GM19239 (cell line): ENCODE measurements at regions not wholly inside any gene's neighbourhood (a gene's known extent, or its start where the extent isn't known, plus 50 kb on each side); places are given as distances from the start of the nearest gene placed in this dataset.
"Not testable (repeated sequence)": the region's sequence is repeated elsewhere in the genome, so short reads cannot be mapped to it uniquely, and the experiment has no call there.

Experiments
- DNase-seq: peaks from one replicate; pipeline ENCODE4 v3.0.0; 2011; ENCODE audit warnings: low spot score; ENCODE audit not compliant: insufficient read length
- FAIRE-seq: peaks from 2 replicates; lab custom pipeline; 2011; peaks lifted over from hg19 to GRCh38; lab: Jason Lieb, UNC

GRCh38 chr15:26001201-26001600, 138.1 kb upstream of the ATP10A start:
- FAIRE-seq (no peak), DNase-seq (no peak)

DNA sequence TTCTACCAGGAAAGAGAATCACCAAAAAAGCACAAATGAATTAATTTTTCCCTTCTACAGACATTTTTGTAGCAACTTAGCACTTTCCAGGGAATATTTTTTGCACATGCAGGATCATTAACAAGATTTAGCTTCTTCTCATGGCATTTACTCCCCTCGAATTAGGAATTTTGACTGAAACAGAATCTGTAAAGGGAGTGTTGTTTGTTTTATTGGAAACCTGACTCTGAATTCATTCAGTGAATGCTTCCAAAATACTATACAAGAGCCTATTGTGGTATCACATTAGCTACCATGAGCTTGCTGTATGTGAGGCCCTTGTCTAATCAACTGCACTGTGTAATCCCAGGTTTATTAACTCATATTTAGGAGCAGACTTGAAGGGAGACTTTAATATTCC, 130.4 kb upstream of the ATP10A start:
- FAIRE-seq (no peak), DNase-seq (no peak)

- DNase-seq (no peak), FAIRE-seq (no peak)
Measured at GRCh38 chr15:25990220-25990619, 127.1 kb upstream of the ATP10A start.

- FAIRE-seq (no peak), DNase-seq (no peak)
Measured at GRCh38 chr15:25989327-25989726, 126.2 kb upstream of the ATP10A start.

GRCh38 chr15:25988716-25989115, 125.6 kb upstream of the ATP10A start:
- not testable (repeated sequence) for FAIRE-seq, DNase-seq

DNA sequence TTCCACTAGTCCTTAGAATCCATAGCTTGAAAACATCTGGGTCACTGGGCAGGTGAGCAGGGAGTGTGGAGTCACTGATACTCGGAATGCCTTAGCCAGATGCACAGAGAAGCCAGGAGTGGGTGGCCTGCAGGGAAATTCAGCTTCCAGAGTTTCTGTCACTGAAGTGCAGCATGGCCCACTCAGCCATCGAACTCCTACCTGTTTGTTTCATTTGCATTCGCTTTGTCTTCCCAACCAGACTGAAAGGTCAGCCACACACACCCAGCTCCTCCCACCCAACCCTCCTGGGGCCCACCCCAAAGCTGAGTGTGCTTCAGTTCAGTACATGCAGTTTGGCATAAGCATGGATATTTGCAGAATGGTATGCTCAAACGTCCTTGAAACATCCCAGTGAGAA, 124.5 kb upstream of the ATP10A start:
- FAIRE-seq, result no peak

DNA sequence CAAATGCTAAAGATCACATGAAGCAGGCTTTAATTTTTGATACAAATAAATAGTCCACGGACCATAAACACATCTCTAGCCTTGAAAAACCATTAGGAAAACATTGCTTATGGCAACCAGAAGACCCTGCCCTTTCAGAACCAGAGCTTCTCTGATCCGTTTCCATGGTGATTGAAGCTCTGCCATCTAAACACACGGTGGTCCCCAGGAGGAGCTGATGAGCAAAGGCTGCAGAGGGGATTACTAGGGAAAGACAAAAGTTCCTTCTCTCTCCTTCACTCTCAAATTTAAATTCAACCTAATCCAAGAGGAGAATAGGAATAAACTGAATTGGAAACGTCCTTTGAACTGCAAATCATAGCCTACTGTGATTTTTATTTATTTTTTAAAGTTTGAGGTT, 122.0 kb upstream of the ATP10A start:
- DNase-seq, result no peak
- no peak for FAIRE-seq

More for the DNA sequence above, 124.5 kb upstream of the ATP10A start:
- DNase-seq, result no peak

GRCh38 chr15:25982736-25983135, 119.6 kb upstream of the ATP10A start:
- FAIRE-seq, result no peak
- DNase-seq, result no peak

DNA sequence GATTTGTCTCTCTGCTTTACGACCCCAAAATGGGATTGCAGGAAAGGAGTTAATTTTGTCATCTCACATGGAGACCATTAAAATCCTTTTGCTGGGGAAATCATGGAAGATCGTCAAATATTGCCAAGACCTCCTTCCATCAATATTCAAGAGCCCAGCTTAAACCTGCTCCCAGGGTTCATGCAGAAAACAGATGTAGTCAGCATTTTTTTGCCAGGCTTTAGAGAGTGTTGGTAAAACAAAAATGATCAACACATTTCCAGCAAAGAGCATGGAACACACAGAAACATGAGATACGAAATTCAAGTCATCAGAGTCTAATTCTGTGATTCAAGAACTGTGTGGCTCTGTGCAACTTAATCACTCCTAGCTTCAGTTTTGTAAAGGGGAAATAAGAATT, 118.0 kb upstream of the ATP10A start:
- DNase-seq (no peak), FAIRE-seq (no peak)

DNA sequence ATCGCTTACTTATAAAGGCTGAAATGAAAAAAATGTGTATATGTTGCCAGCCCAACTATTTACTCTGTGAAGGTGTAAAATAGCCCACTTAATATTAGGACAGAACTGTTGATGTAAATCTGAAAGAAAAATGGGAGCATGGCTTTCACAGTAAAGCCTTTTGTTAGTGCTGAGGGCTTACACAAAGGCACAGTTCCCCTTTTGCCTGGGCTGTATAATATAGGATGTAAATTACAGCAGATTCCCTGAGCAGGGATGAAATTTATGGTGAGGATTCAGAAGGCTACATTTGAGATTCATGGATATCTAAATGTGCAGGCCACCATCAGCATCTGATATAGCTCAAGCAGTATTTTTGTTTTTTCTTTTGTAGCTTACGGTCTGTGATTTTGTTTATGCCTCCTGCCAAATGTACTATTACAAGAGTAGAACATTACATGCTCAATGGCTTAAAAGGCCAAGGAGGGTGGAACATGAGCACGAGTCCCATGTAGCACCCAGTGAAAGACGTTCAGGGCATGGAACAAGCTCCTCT, 109.1 kb upstream of the ATP10A start:
- no peak for FAIRE-seq
- no peak for DNase-seq

DNA sequence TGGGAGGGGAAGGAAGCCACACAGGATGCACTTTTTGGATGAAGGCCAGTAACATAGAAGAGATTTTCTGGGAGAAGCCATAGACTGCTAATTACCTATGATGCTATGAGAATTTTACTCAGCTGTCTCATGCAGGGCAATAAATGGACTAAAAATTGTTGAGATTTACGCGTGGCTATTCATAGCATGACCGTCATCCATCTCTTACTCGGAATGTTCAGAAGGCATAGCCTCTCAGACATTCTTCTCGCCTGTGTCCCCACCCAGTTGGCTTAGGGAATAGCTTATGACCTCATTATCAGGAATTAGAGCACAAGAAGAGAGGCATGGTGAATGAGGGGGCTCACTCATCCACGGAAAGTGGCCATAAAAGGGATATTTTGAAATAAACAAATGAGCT, 107.9 kb upstream of the ATP10A start:
- FAIRE-seq (no peak), DNase-seq (no peak)

DNA sequence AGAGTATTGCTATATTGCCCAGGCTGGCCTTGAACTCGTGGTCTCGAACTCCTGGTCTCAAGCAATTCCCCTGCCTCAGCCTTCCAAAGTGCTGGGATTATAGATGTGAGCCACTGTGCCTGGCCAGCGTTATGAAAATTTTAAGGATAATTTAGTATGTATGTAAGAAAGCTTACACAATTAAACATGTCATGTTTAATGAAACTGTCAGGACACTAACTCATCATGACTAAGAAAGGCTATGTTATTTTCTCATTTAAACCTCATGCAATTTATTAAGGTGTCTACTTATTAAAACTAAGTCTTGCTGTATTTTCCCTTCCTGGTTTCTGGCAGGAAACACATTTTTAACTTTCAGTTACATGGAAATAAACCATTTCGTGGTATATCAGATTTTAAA, 106.8 kb upstream of the ATP10A start:
- DNase-seq (no peak), FAIRE-seq (no peak)

GRCh38 chr15:25967116-25967515, 104.0 kb upstream of the ATP10A start:
- FAIRE-seq (no peak), DNase-seq (no peak)

GRCh38 chr15:25965326-25965725, 102.2 kb upstream of the ATP10A start:
- DNase-seq (no peak), FAIRE-seq (no peak)

GRCh38 chr15:25960273-25960672, 97.1 kb upstream of the ATP10A start:
- DNase-seq (no peak), FAIRE-seq (no peak)

DNA sequence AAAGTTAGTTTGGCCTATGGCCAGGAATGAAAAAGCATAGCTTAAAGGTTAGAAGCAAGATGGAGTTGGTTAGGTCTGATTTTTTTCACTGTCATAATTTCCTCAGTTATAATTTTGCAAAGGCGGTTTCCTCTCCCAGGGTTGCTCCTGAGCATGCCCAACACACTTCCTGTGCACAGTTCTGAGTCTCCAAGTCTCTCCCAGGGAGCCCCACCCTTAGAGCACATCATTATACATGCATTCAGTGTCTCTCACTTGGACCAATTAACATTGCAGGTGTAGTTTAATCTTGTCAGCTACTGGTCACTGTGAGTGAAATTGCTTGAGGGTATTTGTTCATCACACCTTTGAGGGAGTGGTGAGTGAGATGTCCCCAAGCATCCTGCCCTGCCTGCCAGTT, 96.0 kb upstream of the ATP10A start:
- DNase-seq, result no peak
- no peak for FAIRE-seq

GRCh38 chr15:25955628-25956027, 92.5 kb upstream of the ATP10A start:
- FAIRE-seq (no peak), DNase-seq (no peak)

GRCh38 chr15:25954398-25954797, 91.3 kb upstream of the ATP10A start:
- FAIRE-seq, result no peak
- no peak for DNase-seq

DNA sequence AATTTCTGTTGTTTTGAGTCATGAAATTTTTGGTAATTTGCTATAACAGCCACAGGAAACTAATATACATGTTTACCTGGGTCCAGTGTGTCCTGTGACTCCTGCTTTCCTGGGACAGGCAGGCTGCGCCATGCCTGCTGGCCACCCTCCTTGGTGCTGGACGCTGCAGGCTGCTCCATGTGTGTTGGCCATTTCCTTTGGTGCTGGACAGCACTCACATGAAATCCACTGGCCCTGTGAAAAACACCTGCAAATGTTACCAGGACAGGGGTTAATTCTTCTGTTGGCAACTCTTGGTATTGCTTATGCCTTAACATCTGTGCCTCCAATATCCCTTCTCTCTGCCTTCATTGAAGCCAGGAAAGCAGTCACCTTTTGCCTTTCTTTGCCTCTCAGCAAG, 86.9 kb upstream of the ATP10A start:
- FAIRE-seq, result no peak
- no peak for DNase-seq

DNA sequence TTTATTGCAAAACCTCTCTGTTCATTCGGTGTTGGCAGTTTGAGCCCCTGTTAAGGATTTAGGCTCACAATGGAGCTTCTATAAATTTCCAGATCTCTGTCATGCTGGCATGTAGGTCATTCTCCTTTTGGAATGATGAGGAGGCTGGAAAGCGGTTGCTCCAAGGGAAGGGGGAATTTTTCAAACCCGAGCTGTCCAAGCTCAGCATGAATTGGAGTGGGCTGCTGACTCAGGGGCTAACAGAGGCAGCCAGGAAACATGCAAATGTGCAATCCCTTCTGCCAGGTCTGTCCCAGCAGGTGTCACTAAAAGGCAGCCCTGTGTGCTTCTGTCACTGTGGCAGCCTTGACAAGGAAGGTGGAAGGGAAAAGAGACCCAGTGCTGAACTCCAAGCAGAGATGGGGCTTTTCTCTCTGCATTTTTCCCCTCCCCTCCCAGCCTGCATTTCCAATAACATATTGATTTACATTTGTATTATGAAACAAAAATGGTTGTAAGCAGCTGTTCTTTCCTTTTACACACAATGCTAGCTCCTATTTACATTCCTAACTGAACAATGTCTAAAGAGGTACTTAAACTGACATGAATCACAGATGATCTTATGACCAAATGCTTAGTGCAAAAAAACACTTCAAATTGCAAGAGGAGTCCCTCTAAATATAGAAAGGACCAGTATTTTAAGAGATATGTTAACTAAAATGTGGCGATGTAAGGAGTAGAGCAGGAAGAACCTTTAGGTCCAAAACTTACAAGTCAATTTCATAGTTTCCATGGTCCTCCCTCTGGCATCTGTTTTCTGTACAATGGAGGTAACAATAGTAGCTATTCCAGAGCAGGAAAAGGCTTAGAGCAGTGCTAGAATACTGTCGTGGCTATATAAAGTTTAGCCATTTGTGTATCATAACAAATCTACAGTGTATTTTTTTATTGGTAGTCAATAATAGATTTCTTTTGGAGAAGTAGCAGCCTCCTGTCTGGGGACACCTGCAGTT, 84.5 kb upstream of the ATP10A start:
- no peak for DNase-seq
- FAIRE-seq, result no peak

GRCh38 chr15:25946241-25946805, 83.2 kb upstream of the ATP10A start:
- DNase-seq, result no peak

More at GRCh38 chr15:25946241-25946805, 83.2 kb upstream of the ATP10A start:
- FAIRE-seq, result no peak
